ENCODE measurements at regions not wholly inside any gene's neighbourhood (a gene's known extent, or its start where the extent isn't known, plus 50 kb on each side); places are given as distances from the start of the nearest gene placed in this dataset.

GRCh38 chr4:133600008-133600407 is 450.9 kb downstream of the PCDH10 start:
- no peak overlapping the region for H3K9ac ChIP-seq (ENCODE audit: low read length)
- H3K36me3 ChIP-seq (ENCODE audit: insufficient read depth, low read length), result no peaks in the 10 kb centered on the region
- H3K9me2 ChIP-seq (ENCODE audit: insufficient read depth, low read length), result no peaks in the 10 kb centered on the region
- no peak overlapping the region for H3K4me2 ChIP-seq (ENCODE audit: low read length)
- H4K20me1 ChIP-seq (ENCODE audit: insufficient read depth), result no peaks in the 10 kb centered on the region
- no peak overlapping the region for H3K4me3 ChIP-seq (ENCODE audit: low read length)
- no peaks in the 10 kb centered on the region for H3K27me3 ChIP-seq (ENCODE audit: insufficient read depth, low read depth, low read length)
- H3K27ac ChIP-seq (ENCODE audit: low read length), result no peak overlapping the region
- TF ChIP-seq SMC3 (conservative IDR thresholded peaks at IDR 0.05; ENCODE audit: poor library complexity) (no peak), EZH2 (IDR thresholded peaks at IDR 0.05; ENCODE audit: borderline replicate concordance, insufficient read depth, low read length, poor library complexity, severe bottlenecking) (no peak), TAF1 (IDR thresholded peaks at IDR 0.05; ENCODE audit: low read depth) (no peak), CTCF (IDR thresholded peaks at IDR 0.05; ENCODE audit: poor library complexity, severe bottlenecking) (no peak), MXI1 (conservative IDR thresholded peaks at IDR 0.05; ENCODE audit: poor library complexity, severe bottlenecking) (no peak), RAD21 (conservative IDR thresholded peaks at IDR 0.05) (no peak), POLR2AphosphoS5 (IDR thresholded peaks at IDR 0.05) (no peak), EP300 (conservative IDR thresholded peaks at IDR 0.05; ENCODE audit: poor library complexity, severe bottlenecking) (no peak)
- TF ChIP-seq, protein P1, sequence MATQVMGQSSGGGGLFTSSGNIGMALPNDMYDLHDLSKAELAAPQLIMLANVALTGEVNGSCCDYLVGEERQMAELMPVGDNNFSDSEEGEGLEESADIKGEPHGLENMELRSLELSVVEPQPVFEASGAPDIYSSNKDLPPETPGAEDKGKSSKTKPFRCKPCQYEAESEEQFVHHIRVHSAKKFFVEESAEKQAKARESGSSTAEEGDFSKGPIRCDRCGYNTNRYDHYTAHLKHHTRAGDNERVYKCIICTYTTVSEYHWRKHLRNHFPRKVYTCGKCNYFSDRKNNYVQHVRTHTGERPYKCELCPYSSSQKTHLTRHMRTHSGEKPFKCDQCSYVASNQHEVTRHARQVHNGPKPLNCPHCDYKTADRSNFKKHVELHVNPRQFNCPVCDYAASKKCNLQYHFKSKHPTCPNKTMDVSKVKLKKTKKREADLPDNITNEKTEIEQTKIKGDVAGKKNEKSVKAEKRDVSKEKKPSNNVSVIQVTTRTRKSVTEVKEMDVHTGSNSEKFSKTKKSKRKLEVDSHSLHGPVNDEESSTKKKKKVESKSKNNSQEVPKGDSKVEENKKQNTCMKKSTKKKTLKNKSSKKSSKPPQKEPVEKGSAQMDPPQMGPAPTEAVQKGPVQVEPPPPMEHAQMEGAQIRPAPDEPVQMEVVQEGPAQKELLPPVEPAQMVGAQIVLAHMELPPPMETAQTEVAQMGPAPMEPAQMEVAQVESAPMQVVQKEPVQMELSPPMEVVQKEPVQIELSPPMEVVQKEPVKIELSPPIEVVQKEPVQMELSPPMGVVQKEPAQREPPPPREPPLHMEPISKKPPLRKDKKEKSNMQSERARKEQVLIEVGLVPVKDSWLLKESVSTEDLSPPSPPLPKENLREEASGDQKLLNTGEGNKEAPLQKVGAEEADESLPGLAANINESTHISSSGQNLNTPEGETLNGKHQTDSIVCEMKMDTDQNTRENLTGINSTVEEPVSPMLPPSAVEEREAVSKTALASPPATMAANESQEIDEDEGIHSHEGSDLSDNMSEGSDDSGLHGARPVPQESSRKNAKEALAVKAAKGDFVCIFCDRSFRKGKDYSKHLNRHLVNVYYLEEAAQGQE (IDR thresholded peaks at IDR 0.05; ENCODE audit: borderline replicate concordance), result no peak
- H3F3A ChIP-seq (ENCODE audit: insufficient read depth, low read length, poor library complexity, severe bottlenecking), result no peaks in the 10 kb centered on the region
- no peaks in the 10 kb centered on the region for H3K9me3 ChIP-seq (ENCODE audit: low read length)
- H2AFZ ChIP-seq (ENCODE audit: low read depth, low read length), result no peak overlapping the region
- H3K79me2 ChIP-seq (replicated peaks; ENCODE audit: insufficient read depth, low read length), result no peaks in the 10 kb centered on the region

GRCh38 chr4:133598779-133599178 is 449.7 kb downstream of the PCDH10 start:
- H3K27ac ChIP-seq (ENCODE audit: low read length), result no peak overlapping the region
- no peak for TF ChIP-seq CTCF (IDR thresholded peaks at IDR 0.05; ENCODE audit: poor library complexity, severe bottlenecking)
- H3K27me3 ChIP-seq (ENCODE audit: insufficient read depth, low read depth, low read length), result no peaks in the 10 kb centered on the region
- no peak overlapping the region for H3K9ac ChIP-seq (ENCODE audit: low read length)
- H3F3A ChIP-seq (ENCODE audit: insufficient read depth, low read length, poor library complexity, severe bottlenecking), result no peaks in the 10 kb centered on the region
- H4K20me1 ChIP-seq (ENCODE audit: insufficient read depth), result no peaks in the 10 kb centered on the region
- no peaks in the 10 kb centered on the region for H3K79me2 ChIP-seq (replicated peaks; ENCODE audit: insufficient read depth, low read length)
- no peak overlapping the region for H3K4me2 ChIP-seq (ENCODE audit: low read length)
- H2AFZ ChIP-seq (ENCODE audit: low read depth, low read length), result no peak overlapping the region
- H3K9me2 ChIP-seq (ENCODE audit: insufficient read depth, low read length), result no peaks in the 10 kb centered on the region
- H3K4me3 ChIP-seq (ENCODE audit: low read length), result no peak overlapping the region
- no peaks in the 10 kb centered on the region for H3K9me3 ChIP-seq (ENCODE audit: low read length)
- no peaks in the 10 kb centered on the region for H3K36me3 ChIP-seq (ENCODE audit: insufficient read depth, low read length)

All from neural cell (in vitro differentiated cells).